GM10248 (cell line): ENCODE measurements at regions not wholly inside any gene's neighbourhood (a gene's known extent, or its start where the extent isn't known, plus 50 kb on each side); places are given as distances from the start of the nearest gene placed in this dataset.

Source experiments
- CTCF ChIA-PET: fragments of 300-600 bp; sonication (Branson Sonifier 250); formaldehyde crosslinking; extraction: SDS; loops from one replicate; lab custom pipeline; 2021; ENCODE audit warnings: antibody characterized with exemption; lab: Yijun Ruan, JAX
- POLR2A ChIA-PET: fragments of 350-650 bp; sonication (Branson Sonifier 250); formaldehyde crosslinking; extraction: SDS; loops from one replicate; lab custom pipeline; 2020; ENCODE audit warnings: antibody characterized with exemption; lab: Yijun Ruan, JAX
- DNase-seq: peaks from one replicate; pipeline ENCODE4 v3.0.0; 2012; ENCODE audit errors: extremely low spot score
- TF ChIP-seq, protein P1 (sequence below): IDR thresholded peaks from 2 replicates; pipeline ENCODE4 v1.5.1; 2012; ENCODE audit warnings: mild to moderate bottlenecking, low read depth; ENCODE audit errors: extremely low read depth, missing control alignments, control extremely low read depth

DNA sequence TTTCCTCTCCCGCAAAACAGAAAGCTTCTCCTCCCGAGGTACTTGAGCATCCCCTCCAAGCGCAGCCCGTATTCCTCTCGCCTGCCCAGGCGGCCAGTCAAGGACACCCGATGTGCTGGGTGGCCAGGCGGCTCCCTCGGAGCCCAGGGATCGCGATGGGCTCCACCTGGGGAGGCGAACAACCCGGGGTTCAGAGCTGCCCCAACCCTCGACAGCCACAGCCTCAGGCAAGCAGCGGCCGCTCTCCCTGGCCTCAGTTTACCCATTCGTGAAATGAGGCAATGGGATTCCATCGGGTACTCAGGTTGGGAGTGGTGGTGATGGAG lies 147.4 kb downstream of the CYP26A1 start:
- POLR2A ChIA-PET, result no interaction called here
- TF ChIP-seq, protein P1, sequence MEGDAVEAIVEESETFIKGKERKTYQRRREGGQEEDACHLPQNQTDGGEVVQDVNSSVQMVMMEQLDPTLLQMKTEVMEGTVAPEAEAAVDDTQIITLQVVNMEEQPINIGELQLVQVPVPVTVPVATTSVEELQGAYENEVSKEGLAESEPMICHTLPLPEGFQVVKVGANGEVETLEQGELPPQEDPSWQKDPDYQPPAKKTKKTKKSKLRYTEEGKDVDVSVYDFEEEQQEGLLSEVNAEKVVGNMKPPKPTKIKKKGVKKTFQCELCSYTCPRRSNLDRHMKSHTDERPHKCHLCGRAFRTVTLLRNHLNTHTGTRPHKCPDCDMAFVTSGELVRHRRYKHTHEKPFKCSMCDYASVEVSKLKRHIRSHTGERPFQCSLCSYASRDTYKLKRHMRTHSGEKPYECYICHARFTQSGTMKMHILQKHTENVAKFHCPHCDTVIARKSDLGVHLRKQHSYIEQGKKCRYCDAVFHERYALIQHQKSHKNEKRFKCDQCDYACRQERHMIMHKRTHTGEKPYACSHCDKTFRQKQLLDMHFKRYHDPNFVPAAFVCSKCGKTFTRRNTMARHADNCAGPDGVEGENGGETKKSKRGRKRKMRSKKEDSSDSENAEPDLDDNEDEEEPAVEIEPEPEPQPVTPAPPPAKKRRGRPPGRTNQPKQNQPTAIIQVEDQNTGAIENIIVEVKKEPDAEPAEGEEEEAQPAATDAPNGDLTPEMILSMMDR, result no peak
- no peak for DNase-seq
- CTCF ChIA-PET, result interaction anchor here (0.7 kb wide), 1 partner anchor 19 kb away, joined by 3 read pairs; no protein-coding TSS in a partner anchor

DNA sequence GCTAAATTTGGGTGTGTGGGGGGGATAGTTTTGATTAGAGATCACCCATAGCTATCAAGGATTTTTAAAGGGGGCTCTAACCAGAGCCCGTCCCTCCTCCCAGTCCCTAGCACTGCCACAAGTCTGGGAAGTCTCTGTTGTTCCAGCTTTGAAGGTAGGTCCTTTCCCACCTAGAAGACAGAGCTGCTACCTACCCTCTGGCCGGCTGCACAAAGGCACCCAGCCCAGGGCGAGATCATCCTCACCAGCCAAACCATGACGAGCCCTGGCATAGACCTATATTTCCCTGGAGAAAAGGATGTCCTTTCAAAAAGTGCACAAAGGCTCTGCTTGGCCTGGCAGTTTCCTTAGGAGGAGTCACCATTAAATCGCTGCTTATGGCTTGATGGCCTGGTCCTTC lies 147.8 kb downstream of the CYP26A1 start:
- DNase-seq, result no peak
- TF ChIP-seq, protein P1, result no peak
- POLR2A ChIA-PET, result no interaction called here
- CTCF ChIA-PET, result interaction anchor here (0.7 kb wide), 1 partner anchor 19 kb away, joined by 3 read pairs; no protein-coding TSS in a partner anchor

DNA sequence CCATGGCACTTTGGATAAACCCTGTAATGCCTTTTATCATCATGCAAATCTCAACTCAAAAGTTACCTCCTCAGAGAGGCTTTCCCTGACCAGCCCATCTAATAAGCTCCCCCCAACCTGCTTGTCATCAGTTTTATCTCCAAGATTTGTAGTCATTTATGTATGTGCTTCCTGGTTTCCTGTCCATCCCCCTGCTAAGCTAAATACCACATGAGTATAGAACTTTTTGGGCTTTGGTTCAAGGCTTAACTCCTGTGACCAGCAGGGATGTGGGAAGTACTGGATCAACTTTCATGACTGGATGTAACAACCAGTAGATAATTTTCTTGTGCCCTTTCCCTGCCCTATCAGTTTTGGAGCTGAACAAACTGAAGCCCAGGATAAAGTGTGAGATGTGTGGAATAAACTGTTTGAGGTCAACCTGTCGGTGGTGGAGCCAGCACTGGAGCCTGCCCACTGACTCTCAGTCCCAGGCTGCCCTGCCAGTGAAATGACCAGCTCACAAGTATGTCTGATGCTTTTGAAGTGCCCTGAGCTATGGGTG lies 148.6 kb downstream of the CYP26A1 start:
- POLR2A ChIA-PET, result no interaction called here
- CTCF ChIA-PET, result interaction anchor here (1.3 kb wide), 1 partner anchor 21 kb away, joined by 4 read pairs; no protein-coding TSS in a partner anchor

DNA sequence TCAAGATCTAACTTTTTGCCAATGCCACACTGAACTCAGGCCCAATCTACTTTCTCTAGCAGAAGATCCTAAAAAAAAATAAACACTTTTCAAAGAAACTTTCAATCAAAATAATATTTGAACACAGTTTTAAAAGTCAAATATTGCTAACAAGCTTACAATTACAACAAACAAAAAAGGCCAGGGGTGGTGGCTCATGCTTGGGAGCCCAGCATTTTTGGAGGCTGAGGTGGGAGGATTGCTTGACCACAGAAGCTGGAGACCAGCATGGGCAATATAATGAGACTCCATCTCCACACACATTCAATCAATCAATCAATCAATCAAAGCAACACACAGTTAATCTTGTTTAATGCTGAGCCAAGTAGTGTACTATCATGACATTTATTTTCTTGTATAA lies 149.2 kb downstream of the CYP26A1 start:
- TF ChIP-seq, protein P1, result no peak
- ChIA-PET POLR2A (no interaction called here), CTCF (interaction anchor here (0.9 to 1.5 kb wide), 5 partner anchors 17 to 338 kb away, joined by 3 to 5 read pairs (median 4); no protein-coding TSS in a partner anchor)
- no peak for DNase-seq

More for the DNA sequence above, 148.6 kb downstream of the CYP26A1 start:
- TF ChIP-seq, protein P1, result no peak
- no peak for DNase-seq

DNA sequence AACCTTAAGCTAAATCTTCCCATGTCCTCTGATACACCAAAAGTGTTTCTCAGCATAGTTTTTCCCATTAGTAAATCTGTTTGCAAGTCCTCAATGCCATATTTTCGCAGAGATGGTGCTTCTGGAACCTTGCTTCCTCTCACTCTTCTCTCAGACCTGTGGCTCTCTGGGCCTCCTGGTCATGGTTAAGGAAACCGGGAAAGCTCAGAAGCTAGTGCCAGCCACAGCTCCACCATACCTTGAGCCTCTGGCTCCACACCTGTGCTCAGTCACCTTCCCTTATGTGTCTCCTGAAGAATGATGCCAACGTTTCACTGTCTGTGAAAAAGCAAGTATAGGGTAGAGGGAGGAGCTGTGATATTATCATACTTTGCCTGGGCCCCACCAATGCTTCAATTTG lies 149.6 kb downstream of the CYP26A1 start:
- ChIA-PET POLR2A (no interaction called here), CTCF (interaction anchor here (0.9 to 1.5 kb wide), 5 partner anchors 17 to 338 kb away, joined by 3 to 5 read pairs (median 4); no protein-coding TSS in a partner anchor)
- TF ChIP-seq, protein P1, result no peak
- no peak for DNase-seq

DNA sequence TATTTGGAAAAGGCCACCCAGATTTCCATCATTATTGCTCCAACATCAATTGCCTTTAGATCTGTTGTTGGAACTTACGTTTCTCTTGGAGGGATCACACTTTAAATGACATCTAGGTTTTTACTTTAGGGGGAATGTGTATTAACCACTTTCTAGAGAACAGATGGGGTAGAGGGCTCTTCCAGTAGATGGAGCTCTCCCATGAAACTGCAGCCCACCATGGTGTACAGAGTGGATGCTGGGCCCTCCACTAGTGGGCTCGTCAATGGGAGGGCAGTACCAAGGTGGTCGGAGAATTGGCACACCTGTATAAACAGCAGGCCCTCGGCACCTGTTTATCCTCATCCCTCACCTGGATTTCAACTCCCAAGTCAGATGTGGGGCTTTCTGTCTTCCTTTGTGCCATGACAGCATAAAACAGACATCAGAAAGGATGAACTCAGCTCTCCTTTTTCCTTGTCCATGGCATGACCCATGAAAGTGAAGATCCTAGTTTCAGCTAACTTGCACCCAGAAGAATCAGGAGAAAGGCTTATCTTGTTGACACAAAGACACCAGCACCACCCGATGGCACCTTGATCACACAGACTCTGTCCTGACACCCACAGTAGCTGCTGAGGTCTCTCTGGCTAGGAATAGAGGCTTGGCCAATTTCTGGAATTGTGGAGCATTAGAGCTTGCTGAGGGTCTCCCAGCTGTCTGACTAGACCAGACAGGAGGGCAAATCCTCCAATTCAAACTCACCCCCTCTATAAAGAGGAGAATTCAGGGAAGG lies 150.5 kb downstream of the CYP26A1 start:
- CTCF ChIA-PET, result interaction anchor here (0.9 to 1.6 kb wide), 5 partner anchors 16 to 339 kb away, joined by 3 to 5 read pairs (median 4); no protein-coding TSS in a partner anchor
- TF ChIP-seq, protein P1, result no peak

More for the DNA sequence above, 150.5 kb downstream of the CYP26A1 start:
- DNase-seq, result no peak
- POLR2A ChIA-PET, result no interaction called here
